ENCODE measurements at regions not wholly inside any gene's neighbourhood (a gene's known extent, or its start where the extent isn't known, plus 50 kb on each side); places are given as distances from the start of the nearest gene placed in this dataset.

- DNase-seq (ENCODE audit: low read depth in 2 of 2): no peak
- no peaks in the 10 kb centered on the region for H3K36me3 ChIP-seq (ENCODE audit: control insufficient read depth, insufficient read depth, low read length)
- H3K27ac ChIP-seq (ENCODE audit: insufficient read depth, low read length): no peak overlapping the region
- H3K4me2 ChIP-seq (ENCODE audit: extremely low read depth, insufficient read depth, low read length): no peak overlapping the region
- H3K9me3 ChIP-seq (ENCODE audit: control insufficient read depth, insufficient read depth, low read depth, low read length): no peaks in the 10 kb centered on the region
- H4K20me1 ChIP-seq (ENCODE audit: control insufficient read depth, extremely low read depth, insufficient read depth, low read length): no peaks in the 10 kb centered on the region
- no peaks in the 10 kb centered on the region for H3K4me1 ChIP-seq (ENCODE audit: control insufficient read depth, extremely low read depth, insufficient read depth, low read length)
- H3K4me3 ChIP-seq (replicated peaks in 1 of 4; ENCODE audit: control extremely low read depth in 1 of 4, insufficient read depth in 1 of 4, low read depth in 3 of 4, low read length in 4 of 4): no peak overlapping the region
- no peaks in the 10 kb centered on the region for H3K27me3 ChIP-seq (ENCODE audit: control insufficient read depth, insufficient read depth, low read length)
- no peak overlapping the region for H2AFZ ChIP-seq (ENCODE audit: low read length)
- TF ChIP-seq EZH2 (IDR thresholded peaks at IDR 0.05; ENCODE audit: low read length, missing control alignments): no peak
- TF ChIP-seq, protein P1, sequence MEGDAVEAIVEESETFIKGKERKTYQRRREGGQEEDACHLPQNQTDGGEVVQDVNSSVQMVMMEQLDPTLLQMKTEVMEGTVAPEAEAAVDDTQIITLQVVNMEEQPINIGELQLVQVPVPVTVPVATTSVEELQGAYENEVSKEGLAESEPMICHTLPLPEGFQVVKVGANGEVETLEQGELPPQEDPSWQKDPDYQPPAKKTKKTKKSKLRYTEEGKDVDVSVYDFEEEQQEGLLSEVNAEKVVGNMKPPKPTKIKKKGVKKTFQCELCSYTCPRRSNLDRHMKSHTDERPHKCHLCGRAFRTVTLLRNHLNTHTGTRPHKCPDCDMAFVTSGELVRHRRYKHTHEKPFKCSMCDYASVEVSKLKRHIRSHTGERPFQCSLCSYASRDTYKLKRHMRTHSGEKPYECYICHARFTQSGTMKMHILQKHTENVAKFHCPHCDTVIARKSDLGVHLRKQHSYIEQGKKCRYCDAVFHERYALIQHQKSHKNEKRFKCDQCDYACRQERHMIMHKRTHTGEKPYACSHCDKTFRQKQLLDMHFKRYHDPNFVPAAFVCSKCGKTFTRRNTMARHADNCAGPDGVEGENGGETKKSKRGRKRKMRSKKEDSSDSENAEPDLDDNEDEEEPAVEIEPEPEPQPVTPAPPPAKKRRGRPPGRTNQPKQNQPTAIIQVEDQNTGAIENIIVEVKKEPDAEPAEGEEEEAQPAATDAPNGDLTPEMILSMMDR (conservative IDR thresholded peaks at IDR 0.05 in 1 of 2, IDR thresholded peaks at IDR 0.05 in 1 of 2; ENCODE audit: low read depth in 1 of 2, low read length in 2 of 2): no peak
- no peak overlapping the region for H3K9ac ChIP-seq (ENCODE audit: insufficient read depth, low read length)
- no peaks in the 10 kb centered on the region for H3K79me2 ChIP-seq (ENCODE audit: control insufficient read depth, insufficient read depth, low read length)
Measured at GRCh38 chr3:78178209-78178608, 1138.3 kb downstream of the ROBO2 start.

- H3K4me2 ChIP-seq (ENCODE audit: extremely low read depth, insufficient read depth, low read length): no peak overlapping the region
- no peaks in the 10 kb centered on the region for H3K9me3 ChIP-seq (ENCODE audit: control insufficient read depth, insufficient read depth, low read depth, low read length)
- H3K27ac ChIP-seq (ENCODE audit: insufficient read depth, low read length): no peak overlapping the region
- no peak overlapping the region for H3K9ac ChIP-seq (ENCODE audit: insufficient read depth, low read length)
- no peaks in the 10 kb centered on the region for H4K20me1 ChIP-seq (ENCODE audit: control insufficient read depth, extremely low read depth, insufficient read depth, low read length)
- H3K36me3 ChIP-seq (ENCODE audit: control insufficient read depth, insufficient read depth, low read length): no peaks in the 10 kb centered on the region
- H3K4me3 ChIP-seq (replicated peaks in 1 of 4; ENCODE audit: control extremely low read depth in 1 of 4, insufficient read depth in 1 of 4, low read depth in 3 of 4, low read length in 4 of 4): no peak overlapping the region
- TF ChIP-seq, protein P1 (conservative IDR thresholded peaks at IDR 0.05 in 1 of 2, IDR thresholded peaks at IDR 0.05 in 1 of 2; ENCODE audit: low read depth in 1 of 2, low read length in 2 of 2): no peak
- no peak for TF ChIP-seq EZH2 (IDR thresholded peaks at IDR 0.05; ENCODE audit: low read length, missing control alignments)
- peak in 1 of 2 donors; percentile 2 for DNase-seq (ENCODE audit: low read depth in 2 of 2)
- H2AFZ ChIP-seq (ENCODE audit: low read length): no peak overlapping the region
- H3K27me3 ChIP-seq (ENCODE audit: control insufficient read depth, insufficient read depth, low read length): no peaks in the 10 kb centered on the region
- no peaks in the 10 kb centered on the region for H3K79me2 ChIP-seq (ENCODE audit: control insufficient read depth, insufficient read depth, low read length)
- H3K4me1 ChIP-seq (ENCODE audit: control insufficient read depth, extremely low read depth, insufficient read depth, low read length): no peaks in the 10 kb centered on the region
Measured at GRCh38 chr3:78178740-78179363, 1139.0 kb downstream of the ROBO2 start.

DNA sequence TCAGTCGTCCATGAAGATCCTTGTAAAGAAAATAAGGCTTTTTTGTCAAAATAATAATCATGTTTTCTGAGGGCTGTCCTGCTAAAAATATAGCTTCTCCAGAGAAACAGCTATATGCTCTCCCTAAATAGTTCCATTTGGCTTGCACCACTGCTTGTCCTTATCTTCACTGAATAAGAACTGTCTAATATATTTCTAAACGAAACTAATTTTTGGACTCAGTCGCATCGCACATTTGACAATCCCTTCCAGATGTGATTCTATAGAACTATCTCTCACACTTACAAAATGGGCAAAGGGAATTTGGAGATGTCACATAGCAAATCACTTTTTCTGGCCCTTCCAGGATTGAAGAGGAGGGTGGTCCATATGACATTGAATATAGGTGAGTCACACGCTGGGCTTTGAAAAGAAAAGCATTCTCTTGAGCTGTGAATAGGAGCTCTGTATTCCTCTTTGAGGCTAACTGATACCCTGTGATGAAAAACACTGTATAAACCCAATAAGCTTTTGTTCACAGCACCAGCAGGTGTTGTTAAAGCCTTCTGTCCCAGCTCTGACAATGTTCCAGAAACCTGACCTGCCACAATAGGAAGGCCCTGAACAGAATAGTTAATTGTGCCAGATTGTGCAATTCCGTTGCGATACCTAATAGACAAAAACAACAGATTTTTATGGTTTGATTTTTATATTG is 1144.2 kb downstream of the ROBO2 start:
- TF ChIP-seq, protein P1 (conservative IDR thresholded peaks at IDR 0.05 in 1 of 2, IDR thresholded peaks at IDR 0.05 in 1 of 2; ENCODE audit: low read depth in 1 of 2, low read length in 2 of 2): no peak
- TF ChIP-seq EZH2 (IDR thresholded peaks at IDR 0.05; ENCODE audit: low read length, missing control alignments): no peak
- H3K36me3 ChIP-seq (ENCODE audit: control insufficient read depth, insufficient read depth, low read length): no peaks in the 10 kb centered on the region
- H3K79me2 ChIP-seq (ENCODE audit: control insufficient read depth, insufficient read depth, low read length): no peaks in the 10 kb centered on the region
- DNase-seq (ENCODE audit: low read depth in 2 of 2): peak in 1 of 2 donors; percentile 18
- no peak overlapping the region for H3K9ac ChIP-seq (ENCODE audit: insufficient read depth, low read length)
- no peaks in the 10 kb centered on the region for H3K4me1 ChIP-seq (ENCODE audit: control insufficient read depth, extremely low read depth, insufficient read depth, low read length)
- H3K4me3 ChIP-seq (replicated peaks in 1 of 4; ENCODE audit: control extremely low read depth in 1 of 4, insufficient read depth in 1 of 4, low read depth in 3 of 4, low read length in 4 of 4): peak overlapping the region in 1 of 4 experiments; percentile 39
- no peak overlapping the region for H2AFZ ChIP-seq (ENCODE audit: low read length)
- H3K27ac ChIP-seq (ENCODE audit: insufficient read depth, low read length): no peak overlapping the region
- H3K9me3 ChIP-seq (ENCODE audit: control insufficient read depth, insufficient read depth, low read depth, low read length): no peaks in the 10 kb centered on the region
- no peaks in the 10 kb centered on the region for H3K27me3 ChIP-seq (ENCODE audit: control insufficient read depth, insufficient read depth, low read length)
- peak overlapping the region; percentile 40 for H3K4me2 ChIP-seq (ENCODE audit: extremely low read depth, insufficient read depth, low read length)
- no peaks in the 10 kb centered on the region for H4K20me1 ChIP-seq (ENCODE audit: control insufficient read depth, extremely low read depth, insufficient read depth, low read length)

Measured in fibroblast of lung (primary cell).